ELR (cell line): ENCODE measurements at regions not wholly inside any gene's neighbourhood (a gene's known extent, or its start where the extent isn't known, plus 50 kb on each side); places are given as distances from the start of the nearest gene placed in this dataset.
"Not testable (repeated sequence)": the region's sequence is repeated elsewhere in the genome, so short reads cannot be mapped to it uniquely, and the experiment has no call there.

Experiments
- DNase-seq: peaks from one replicate; pipeline ENCODE4 v3.0.0-alpha.2; 2015; ENCODE audit warnings: low read depth

DNA sequence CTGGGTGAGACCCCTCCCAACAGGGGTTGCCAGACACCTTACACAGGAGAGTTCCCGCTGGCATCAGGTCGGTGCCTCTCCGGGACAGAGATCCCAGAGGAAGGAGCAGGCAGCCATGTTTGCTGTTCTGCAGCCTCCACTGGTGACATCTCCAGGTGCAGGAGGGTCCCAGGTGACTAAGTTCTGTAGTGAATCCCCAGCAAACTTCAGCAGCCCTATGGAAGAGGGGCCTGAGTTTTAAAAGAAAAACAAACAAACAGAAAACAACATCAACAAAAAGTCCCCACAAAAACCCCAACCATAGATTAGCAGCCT is 515.1 kb downstream of the FRK start:
- DNase-seq: no peak

- DNase-seq: no peak
Measured at GRCh38 chr6:115544765-115545671, 515.7 kb downstream of the FRK start.

GRCh38 chr6:115540077-115540869 is 520.4 kb downstream of the FRK start:
- DNase-seq: no peak

DNA sequence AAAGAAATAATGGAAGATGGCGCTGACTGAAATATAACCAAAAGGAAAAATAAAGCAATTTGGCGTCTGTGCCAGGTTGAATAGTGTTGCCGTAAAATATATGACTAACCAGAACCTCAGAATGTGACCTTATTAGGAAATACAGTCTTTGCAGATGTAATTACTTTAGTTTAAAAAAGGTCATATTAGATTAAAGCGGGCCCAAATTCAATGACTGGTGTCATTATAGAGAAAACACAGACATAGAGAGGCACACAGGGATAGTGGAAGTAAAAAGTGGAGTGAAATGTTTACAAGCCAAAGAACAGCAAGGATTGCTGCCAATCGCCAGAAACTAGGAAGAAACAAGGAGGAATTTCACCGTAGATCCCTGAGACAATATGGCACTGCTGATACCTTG is 521.2 kb downstream of the FRK start:
- DNase-seq: no peak

- DNase-seq: no peak
Measured at GRCh38 chr6:115524821-115525220, 535.9 kb downstream of the FRK start.

GRCh38 chr6:115521747-115522146 is 538.9 kb downstream of the FRK start:
- not testable (repeated sequence) for DNase-seq

GRCh38 chr6:115514656-115515055 is 546.0 kb downstream of the FRK start:
- DNase-seq: no peak

- no peak for DNase-seq
Measured at GRCh38 chr6:115512923-115513322, 547.8 kb downstream of the FRK start.

- DNase-seq: no peak
Measured at GRCh38 chr6:115511771-115512170, 548.9 kb downstream of the FRK start.

DNA sequence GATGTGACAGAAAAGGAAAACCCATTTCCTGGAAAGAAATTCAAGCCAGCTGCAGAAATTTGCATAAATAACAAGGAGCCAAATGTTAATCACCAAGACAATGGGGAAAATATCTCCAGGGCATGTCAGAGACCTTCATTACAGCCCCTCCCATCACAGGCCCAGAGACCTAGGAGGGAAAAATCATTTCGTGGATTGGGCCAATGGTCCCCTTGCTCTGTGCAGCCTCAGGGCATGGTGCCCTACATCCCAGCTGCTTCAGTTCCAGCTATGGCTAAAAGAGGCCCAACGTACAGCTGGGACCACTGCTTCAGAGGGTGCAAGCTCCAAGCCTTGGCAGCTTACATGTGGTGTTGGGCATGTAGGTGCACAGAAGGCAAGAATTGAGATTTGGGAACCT is 558.3 kb downstream of the FRK start:
- DNase-seq: not testable (repeated sequence)

DNA sequence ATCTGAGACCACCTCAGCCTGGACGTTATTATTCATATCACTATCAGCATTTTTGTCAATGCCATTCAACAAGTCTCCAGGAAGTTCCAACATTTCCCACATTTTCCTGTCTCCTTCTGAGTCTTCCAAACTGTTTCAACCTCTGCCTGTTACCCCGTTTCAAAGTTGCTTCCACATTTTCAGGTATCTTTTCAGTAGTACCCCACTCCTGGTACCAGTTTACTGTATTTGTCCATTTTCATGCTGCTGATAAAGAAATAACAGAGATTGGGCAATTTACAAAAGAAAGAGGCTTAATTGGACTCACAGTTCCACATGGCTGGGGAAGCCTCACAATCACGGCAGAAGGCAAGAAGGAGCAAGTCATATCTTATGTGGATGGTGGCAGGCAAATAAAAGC is 565.5 kb downstream of the FRK start:
- no peak for DNase-seq

GRCh38 chr6:115487331-115487730 is 573.4 kb downstream of the FRK start:
- DNase-seq: no peak

- no peak for DNase-seq
Measured at GRCh38 chr6:115485400-115485799, 575.3 kb downstream of the FRK start.

- not testable (repeated sequence) for DNase-seq
Measured at GRCh38 chr6:115480543-115480942, 580.1 kb downstream of the FRK start.

DNA sequence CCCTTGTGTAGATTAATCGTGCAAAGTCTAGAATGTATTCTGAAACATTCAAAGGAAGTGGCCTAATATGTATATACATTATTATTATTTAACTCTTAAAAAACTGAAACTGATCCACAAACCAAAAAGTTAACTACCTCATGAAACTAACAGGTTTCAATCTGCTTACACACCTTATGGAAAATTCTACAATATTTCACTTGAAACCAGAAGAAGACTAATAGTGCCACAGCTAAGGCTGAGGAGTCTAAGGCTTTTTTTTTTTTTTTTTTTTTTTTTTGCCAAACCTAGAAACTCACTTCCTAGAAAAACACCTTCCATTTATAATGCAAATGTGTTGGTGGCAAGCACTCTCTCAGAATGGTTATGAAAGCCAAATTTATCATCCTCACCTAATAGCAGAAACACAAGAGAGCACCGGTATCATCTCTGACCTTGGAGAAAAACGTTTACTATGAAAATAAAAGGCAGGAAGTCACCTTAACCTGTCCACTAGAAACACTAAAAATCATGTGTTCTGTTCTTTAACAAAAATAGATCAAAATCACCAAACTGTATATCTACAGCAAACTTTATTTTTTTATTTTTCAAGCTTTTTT is 586.1 kb downstream of the FRK start:
- no peak for DNase-seq

GRCh38 chr6:115468272-115469005 is 592.3 kb downstream of the FRK start:
- no peak for DNase-seq

- DNase-seq: no peak
Measured at GRCh38 chr6:115467726-115468125, 593.0 kb downstream of the FRK start.

DNA sequence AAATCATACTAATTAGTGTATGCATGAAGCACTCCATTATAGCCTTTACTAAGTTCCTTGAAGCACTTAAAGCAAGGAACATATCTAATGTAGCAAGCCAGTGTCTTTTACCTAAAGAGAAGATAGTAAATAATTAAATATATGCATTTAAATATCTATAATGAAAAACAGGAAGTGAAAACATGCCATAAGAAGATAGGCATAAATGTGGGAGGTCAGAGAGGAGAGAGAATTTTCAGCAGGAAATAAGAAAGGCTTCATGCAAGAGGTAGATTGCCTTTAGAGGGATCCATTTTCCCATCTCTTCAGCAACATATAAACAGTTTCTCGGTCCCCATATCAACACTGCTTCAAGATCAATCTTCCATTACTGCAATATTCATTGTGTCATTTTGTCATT is 599.8 kb downstream of the FRK start:
- DNase-seq: no peak

DNA sequence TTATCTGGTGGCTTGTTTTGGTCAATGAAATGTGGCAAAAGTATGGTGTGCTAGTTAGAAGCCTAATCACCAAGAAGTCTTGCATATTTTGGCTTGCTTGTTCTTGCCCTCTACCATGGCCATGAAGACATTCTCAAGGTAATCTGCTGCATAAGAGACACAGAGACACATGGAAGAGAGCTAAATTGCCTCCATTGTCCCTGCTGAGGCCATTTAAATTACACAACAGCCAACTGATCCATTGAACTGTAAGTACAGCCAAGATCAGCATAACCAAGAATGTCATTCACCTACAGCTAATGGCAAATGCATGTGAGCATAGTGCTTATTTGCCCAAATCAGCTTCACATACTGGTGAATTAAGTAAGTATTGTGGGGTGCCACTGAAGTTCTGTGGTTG is 603.8 kb downstream of the FRK start:
- DNase-seq: no peak

- no peak for DNase-seq
Measured at GRCh38 chr6:115443825-115444478, 616.7 kb downstream of the FRK start.

GRCh38 chr6:115442323-115442722 is 618.4 kb downstream of the FRK start:
- DNase-seq: no peak

DNA sequence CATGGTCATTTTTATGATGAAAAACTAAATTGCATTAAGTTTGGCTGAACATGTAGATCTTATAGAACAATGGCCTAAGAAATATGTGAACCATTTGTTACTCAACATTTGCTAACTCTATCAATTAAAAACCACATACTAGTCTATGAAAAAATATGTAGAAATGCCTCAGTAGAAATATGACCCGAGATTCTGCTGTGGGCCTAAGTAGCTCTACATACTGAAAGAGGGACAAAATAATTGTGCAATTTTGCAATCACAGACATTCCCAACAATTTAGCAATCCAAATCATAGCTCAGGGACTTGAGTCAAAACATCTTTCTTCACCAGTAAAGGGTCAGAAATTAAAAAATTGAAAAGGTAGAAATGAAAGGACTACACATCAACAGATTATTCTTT is 619.0 kb downstream of the FRK start:
- no peak for DNase-seq
